GM12865 (cell line): ENCODE measurements at regions not wholly inside any gene's neighbourhood (a gene's known extent, or its start where the extent isn't known, plus 50 kb on each side); places are given as distances from the start of the nearest gene placed in this dataset.

Source experiments
- DNase-seq: peaks from one replicate; pipeline ENCODE4 v3.0.0; 2010; ENCODE audit warnings: low read depth
- H3K4me3 ChIP-seq: 2 replicates; pipeline ENCODE4 v1.5.1; 2011; ENCODE audit warnings: mild to moderate bottlenecking, low read depth, low read length, control low read depth
- CTCF ChIP-seq: IDR thresholded peaks from 2 replicates; pipeline ENCODE4 v1.5.1; 2011; ENCODE audit warnings: low read length, control low read depth, low read depth, inconsistent platforms; ENCODE audit not compliant: insufficient read depth; ENCODE audit errors: missing control alignments

- TF ChIP-seq CTCF, result no peak
- DNase-seq, result no peak
- H3K4me3 ChIP-seq, result no peak overlapping the region
These were observed 134.6 kb downstream of the BOD1 start for GRCh38 chr5:173481821-173482220.

- no peak overlapping the region for H3K4me3 ChIP-seq
- TF ChIP-seq CTCF, result no peak
- DNase-seq, result no peak
These were observed 135.6 kb downstream of the BOD1 start for GRCh38 chr5:173480896-173481295.

- no peak overlapping the region for H3K4me3 ChIP-seq
- DNase-seq, result no peak
- no peak for TF ChIP-seq CTCF
These were observed 136.7 kb downstream of the BOD1 start for GRCh38 chr5:173479711-173480110.

GRCh38 chr5:173477345-173478040 lies 139.0 kb downstream of the BOD1 start:
- H3K4me3 ChIP-seq, result no peak overlapping the region
- TF ChIP-seq CTCF, result no peak
- DNase-seq, result peak; percentile 19

- H3K4me3 ChIP-seq, result no peak overlapping the region
- TF ChIP-seq CTCF, result no peak
- no peak for DNase-seq
These were observed 140.7 kb downstream of the BOD1 start for GRCh38 chr5:173475780-173476179.

GRCh38 chr5:173474881-173475287 lies 141.6 kb downstream of the BOD1 start:
- DNase-seq, result no peak
- no peak for TF ChIP-seq CTCF
- no peak overlapping the region for H3K4me3 ChIP-seq

- TF ChIP-seq CTCF, result no peak
- no peak for DNase-seq
- no peak overlapping the region for H3K4me3 ChIP-seq
These were observed 143.2 kb downstream of the BOD1 start for GRCh38 chr5:173473288-173473687.
